ENCODE measurements at regions not wholly inside any gene's neighbourhood (a gene's known extent, or its start where the extent isn't known, plus 50 kb on each side); places are given as distances from the start of the nearest gene placed in this dataset.
"Not testable (repeated sequence)": the region's sequence is repeated elsewhere in the genome, so short reads cannot be mapped to it uniquely, and the experiment has no call there.

- DNase-seq (ENCODE audit: low read depth in 3 of 3): no peak
These were observed 1198.7 kb downstream of the BRD1 start for GRCh38 chr22:48628891-48629543.

- DNase-seq (ENCODE audit: low read depth in 3 of 3): no peak
These were observed 1199.7 kb downstream of the BRD1 start for GRCh38 chr22:48627966-48628365.

- no peak for DNase-seq (ENCODE audit: low read depth in 3 of 3)
These were observed 1200.5 kb downstream of the BRD1 start for GRCh38 chr22:48627203-48627602.

GRCh38 chr22:48624401-48624800 is 1203.3 kb downstream of the BRD1 start:
- DNase-seq (ENCODE audit: low read depth in 3 of 3): no peak

- DNase-seq (ENCODE audit: low read depth in 3 of 3): no peak
These were observed 1204.7 kb downstream of the BRD1 start for GRCh38 chr22:48622891-48623545.

- no peak for DNase-seq (ENCODE audit: low read depth in 3 of 3)
These were observed 1206.6 kb downstream of the BRD1 start for GRCh38 chr22:48621085-48621484.

GRCh38 chr22:48620460-48620859 is 1207.2 kb downstream of the BRD1 start:
- not testable (repeated sequence) for DNase-seq (ENCODE audit: low read depth in 3 of 3)

GRCh38 chr22:48619721-48620120 is 1208.0 kb downstream of the BRD1 start:
- DNase-seq (ENCODE audit: low read depth in 3 of 3): no peak

- no peak for DNase-seq (ENCODE audit: low read depth in 3 of 3)
These were observed 1209.3 kb downstream of the BRD1 start for GRCh38 chr22:48618326-48618725.

GRCh38 chr22:48616656-48617055 is 1211.0 kb downstream of the BRD1 start:
- DNase-seq (ENCODE audit: low read depth in 3 of 3): no peak

GRCh38 chr22:48615171-48616008 is 1212.3 kb downstream of the BRD1 start:
- DNase-seq (ENCODE audit: low read depth in 3 of 3): no peak

- no peak for DNase-seq (ENCODE audit: low read depth in 3 of 3)
These were observed 1214.0 kb downstream of the BRD1 start for GRCh38 chr22:48613566-48614200.

GRCh38 chr22:48612077-48612995 is 1215.3 kb downstream of the BRD1 start:
- no peak for DNase-seq (ENCODE audit: low read depth in 3 of 3)

GRCh38 chr22:48609279-48609865 is 1218.3 kb downstream of the BRD1 start:
- DNase-seq (ENCODE audit: low read depth in 3 of 3): no peak

GRCh38 chr22:48607901-48608662 is 1219.6 kb downstream of the BRD1 start:
- DNase-seq (ENCODE audit: low read depth in 3 of 3): no peak

GRCh38 chr22:48606684-48607307 is 1220.9 kb downstream of the BRD1 start:
- DNase-seq (ENCODE audit: low read depth in 3 of 3): no peak

- no peak for DNase-seq (ENCODE audit: low read depth in 3 of 3)
These were observed 1221.7 kb downstream of the BRD1 start for GRCh38 chr22:48605856-48606481.

- DNase-seq (ENCODE audit: low read depth in 3 of 3): no peak
These were observed 1222.5 kb downstream of the BRD1 start for GRCh38 chr22:48605125-48605524.
